SU-DHL-6 (cell line): ENCODE measurements at regions not wholly inside any gene's neighbourhood (a gene's known extent, or its start where the extent isn't known, plus 50 kb on each side); places are given as distances from the start of the nearest gene placed in this dataset.

ENCODE experiments used
- H2AFZ ChIP-seq: fragments of 200-600 bp; sonication (generic); 2 replicates; pipeline ENCODE4 v1.6.1; 2014; ENCODE audit warnings: low read depth, mild to moderate bottlenecking, moderate library complexity, mixed read lengths, antibody characterized with exemption, low read length; ENCODE audit not compliant: severe bottlenecking
- H3F3A ChIP-seq: fragments of 200-600 bp; shearing (Covaris generic); 2 replicates; pipeline ENCODE4 v1.6.0; 2016; ENCODE audit warnings: antibody characterized with exemption, mild to moderate bottlenecking; ENCODE audit not compliant: insufficient read depth
- H3K27ac ChIP-seq: fragments of 200-600 bp; sonication (generic); 2 replicates; pipeline ENCODE4 v1.5.1; 2016; ENCODE audit warnings: low read depth, mild to moderate bottlenecking, low read length, moderate library complexity, mixed read lengths
- H3K27me3 ChIP-seq: fragments of 200-600 bp; sonication (generic), shearing (Covaris generic); 2 replicates; pipeline ENCODE4 v1.6.0; 2014; ENCODE audit warnings: mild to moderate bottlenecking, low read length
- H3K36me3 ChIP-seq: fragments of 200-600 bp; sonication (generic); 2 replicates; pipeline ENCODE4 v1.6.1; 2014; ENCODE audit warnings: mild to moderate bottlenecking, low read length, mixed read lengths
- H3K4me2 ChIP-seq: fragments of 300-600, 200-600 bp; shearing (Covaris generic), sonication (generic); 2 replicates; pipeline ENCODE4 v1.6.0; 2014; ENCODE audit warnings: low read length, low read depth, mild to moderate bottlenecking; ENCODE audit not compliant: poor library complexity, severe bottlenecking
- H3K4me3 ChIP-seq: fragments of 200-600 bp; sonication (generic); 2 replicates; pipeline ENCODE4 v1.5.1; 2014; ENCODE audit warnings: antibody characterized with exemption, low read length, mild to moderate bottlenecking, mixed read lengths; ENCODE audit not compliant: insufficient read depth, poor library complexity, severe bottlenecking
- H3K79me2 ChIP-seq: fragments of 200-600 bp; sonication (generic); 2 replicates; pipeline ENCODE4 v1.6.1; 2014; ENCODE audit warnings: mild to moderate bottlenecking, low read length, moderate library complexity; ENCODE audit not compliant: insufficient read depth
- H3K9ac ChIP-seq: fragments of 200-600 bp; sonication (generic); 2 replicates; pipeline ENCODE4 v1.7.0; 2014; ENCODE audit warnings: mild to moderate bottlenecking, low read length
- H3K9me2 ChIP-seq: fragments of 200-600 bp; sonication (generic); replicated peaks from 2 replicates; pipeline ENCODE4 v1.6.1; 2014; ENCODE audit warnings: low read length; ENCODE audit not compliant: insufficient read depth
- H3K9me3 ChIP-seq: fragments of 200-600 bp; sonication (generic); 2 replicates; pipeline ENCODE4 v1.6.1; 2014; ENCODE audit warnings: low read length, mixed read lengths; ENCODE audit not compliant: insufficient read depth
- H4K20me1 ChIP-seq: fragments of 200-600 bp; sonication (generic); 2 replicates; pipeline ENCODE4 v1.6.1; 2014; ENCODE audit warnings: low read depth, mild to moderate bottlenecking, antibody characterized with exemption, low read length, moderate library complexity, mixed read lengths
- CTCF ChIP-seq: fragments of 200-600 bp; sonication (generic); IDR thresholded peaks from one replicate; pipeline ENCODE4 v1.5.1; 2017; ENCODE audit warnings: antibody characterized with exemption, mild to moderate bottlenecking, low read length, moderate library complexity; ENCODE audit not compliant: insufficient read depth, poor library complexity, severe bottlenecking
- EZH2phosphoT487 ChIP-seq: fragments of 200-600 bp; sonication (generic), shearing (Covaris generic); conservative IDR thresholded peaks from 2 replicates; pipeline ENCODE4 v1.6.1; 2018; ENCODE audit warnings: mild to moderate bottlenecking, antibody characterized with exemption, low read length, moderate library complexity, mixed read lengths

GRCh38 chr1:83637586-83637985 is 361.3 kb downstream of the TTLL7 start:
- Histone ChIP-seq H3K79me2 (no peaks in the 10 kb centered on the region), H3K27me3 (no peaks in the 10 kb centered on the region), H3K4me3 (no peak overlapping the region), H3K9me3 (no peaks in the 10 kb centered on the region), H3K9me2 (no peaks in the 10 kb centered on the region), H3K36me3 (no peaks in the 10 kb centered on the region), H3K4me2 (no peak overlapping the region), H3F3A (no peaks in the 10 kb centered on the region), H4K20me1 (no peaks in the 10 kb centered on the region), H3K27ac (no peak overlapping the region), H2AFZ (no peak overlapping the region), H3K9ac (no peak overlapping the region)
- no peak for TF ChIP-seq EZH2phosphoT487
- TF ChIP-seq CTCF = no peak

DNA sequence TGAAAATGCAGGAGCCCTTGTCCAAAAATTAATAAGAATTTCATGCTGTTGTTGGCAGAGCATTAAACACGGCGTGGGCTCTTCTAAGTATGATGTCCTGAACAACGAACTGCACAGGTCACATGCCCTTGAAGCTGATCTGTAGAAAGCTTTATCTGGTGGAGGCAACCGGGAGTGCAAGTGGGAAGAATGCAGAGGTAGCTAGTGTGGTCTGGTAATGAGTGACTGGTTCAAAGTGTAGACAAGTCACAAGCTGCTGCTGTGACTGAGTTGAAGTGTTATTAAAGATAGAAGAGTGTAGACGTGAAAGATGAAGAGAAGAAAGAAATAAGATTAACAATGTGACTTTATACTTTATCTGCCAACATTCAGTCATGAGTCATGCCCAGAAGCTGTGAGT is 361.9 kb downstream of the TTLL7 start:
- no peaks in the 10 kb centered on the region for H3K9me2 ChIP-seq
- TF ChIP-seq EZH2phosphoT487 = no peak
- no peak for TF ChIP-seq CTCF

GRCh38 chr1:83632906-83633305 is 366.0 kb downstream of the TTLL7 start:
- no peaks in the 10 kb centered on the region for H3K9me3 ChIP-seq
- no peaks in the 10 kb centered on the region for H3K36me3 ChIP-seq
- no peak overlapping the region for H3K27ac ChIP-seq
- H3K9ac ChIP-seq = no peak overlapping the region
- no peaks in the 10 kb centered on the region for H4K20me1 ChIP-seq
- no peak overlapping the region for H3K4me2 ChIP-seq
- no peaks in the 10 kb centered on the region for H3K27me3 ChIP-seq
- no peaks in the 10 kb centered on the region for H3K9me2 ChIP-seq
- no peaks in the 10 kb centered on the region for H3F3A ChIP-seq
- no peak overlapping the region for H3K4me3 ChIP-seq
- H2AFZ ChIP-seq = no peak overlapping the region
- H3K79me2 ChIP-seq = no peaks in the 10 kb centered on the region
- TF ChIP-seq CTCF (no peak), EZH2phosphoT487 (no peak)

More for the DNA sequence above, 361.9 kb downstream of the TTLL7 start:
- H3K9me3 ChIP-seq = no peaks in the 10 kb centered on the region
- H4K20me1 ChIP-seq = no peaks in the 10 kb centered on the region
- no peak overlapping the region for H3K4me2 ChIP-seq
- H3K27ac ChIP-seq = no peak overlapping the region
- H3K27me3 ChIP-seq = no peaks in the 10 kb centered on the region
- H3K79me2 ChIP-seq = no peaks in the 10 kb centered on the region
- H3K9ac ChIP-seq = no peak overlapping the region
- no peak overlapping the region for H3K4me3 ChIP-seq
- H3K36me3 ChIP-seq = no peaks in the 10 kb centered on the region
- no peaks in the 10 kb centered on the region for H3F3A ChIP-seq
- H2AFZ ChIP-seq = no peak overlapping the region
